HAP-1 (cell line): ENCODE measurements at regions not wholly inside any gene's neighbourhood (a gene's known extent, or its start where the extent isn't known, plus 50 kb on each side); places are given as distances from the start of the nearest gene placed in this dataset.

Source experiments
- DNase-seq, 2 experiments: peaks; one replicate each; pipeline ENCODE4 v3.0.0-alpha.2; 2016 to 2020; ENCODE audit warnings: low spot score in 2 of 2
- H3K27me3 ChIP-seq: fragments of 250-450 bp; sonication (Bioruptor Pico); 2 replicates; pipeline ENCODE4 v1.5.1; 2020; ENCODE audit warnings: low read depth, mild to moderate bottlenecking, moderate library complexity
- H3K36me3 ChIP-seq: fragments of 250-450 bp; sonication (Bioruptor Pico); replicated peaks from 2 replicates; pipeline ENCODE4 v1.5.1; 2020; ENCODE audit warnings: mild to moderate bottlenecking
- H3K4me1 ChIP-seq: fragments of 250-450 bp; sonication (Bioruptor Pico); 2 replicates; pipeline ENCODE4 v1.5.1; 2020; ENCODE audit warnings: mild to moderate bottlenecking
- H3K4me3 ChIP-seq: fragments of 250-450 bp; sonication (Bioruptor Pico); 2 replicates; pipeline ENCODE4 v1.5.1; 2020; ENCODE audit warnings: mild to moderate bottlenecking, moderate library complexity
- H3K9me3 ChIP-seq: fragments of 250-450 bp; sonication (Bioruptor Pico); 2 replicates; pipeline ENCODE4 v1.5.1; 2020; ENCODE audit warnings: mild to moderate bottlenecking, moderate library complexity
- in situ Hi-C: fragments of 300-500 bp; cut with MboI; formaldehyde crosslinking; loops from 3 replicates; pipeline ENCODE4 v1.14.3; 2020; ENCODE audit warnings: low sequenced_read_pairs, inconsistent platforms, mixed read lengths

- in situ Hi-C loops = no loop called here
- no peak for DNase-seq
- no peaks in the 10 kb centered on the region for H3K9me3 ChIP-seq
- no peaks in the 10 kb centered on the region for H3K4me1 ChIP-seq
- no peaks in the 10 kb centered on the region for H3K36me3 ChIP-seq
- no peaks in the 10 kb centered on the region for H3K27me3 ChIP-seq
- H3K4me3 ChIP-seq = no peak overlapping the region
These were observed 281.4 kb downstream of the FLRT2 start for GRCh38 chr14:85811340-85811739.

GRCh38 chr14:85799668-85800067, 269.7 kb downstream of the FLRT2 start:
- Histone ChIP-seq H3K4me1 (no peaks in the 10 kb centered on the region), H3K27me3 (no peaks in the 10 kb centered on the region), H3K9me3 (no peaks in the 10 kb centered on the region), H3K36me3 (no peaks in the 10 kb centered on the region), H3K4me3 (no peak overlapping the region)
- DNase-seq = no peak
- in situ Hi-C loops = no loop called here

GRCh38 chr14:85798856-85799255, 268.9 kb downstream of the FLRT2 start:
- Histone ChIP-seq H3K4me3 (no peak overlapping the region), H3K9me3 (no peaks in the 10 kb centered on the region), H3K27me3 (no peaks in the 10 kb centered on the region), H3K4me1 (no peaks in the 10 kb centered on the region), H3K36me3 (no peaks in the 10 kb centered on the region)
- in situ Hi-C loops = no loop called here
- no peak for DNase-seq

- in situ Hi-C loops = no loop called here
- Histone ChIP-seq H3K4me1 (no peaks in the 10 kb centered on the region), H3K36me3 (no peaks in the 10 kb centered on the region), H3K9me3 (no peaks in the 10 kb centered on the region), H3K4me3 (no peak overlapping the region), H3K27me3 (no peaks in the 10 kb centered on the region)
- no peak for DNase-seq
These were observed 263.6 kb downstream of the FLRT2 start for GRCh38 chr14:85793533-85793932.

- in situ Hi-C loops = no loop called here
- H3K36me3 ChIP-seq = no peaks in the 10 kb centered on the region
- no peaks in the 10 kb centered on the region for H3K4me1 ChIP-seq
- H3K9me3 ChIP-seq = no peaks in the 10 kb centered on the region
- no peak for DNase-seq
- H3K27me3 ChIP-seq = no peaks in the 10 kb centered on the region
- no peak overlapping the region for H3K4me3 ChIP-seq
These were observed 259.6 kb downstream of the FLRT2 start for GRCh38 chr14:85789506-85789905.

GRCh38 chr14:85788470-85789233, 258.7 kb downstream of the FLRT2 start:
- DNase-seq = no peak
- Histone ChIP-seq H3K27me3 (no peaks in the 10 kb centered on the region), H3K36me3 (no peaks in the 10 kb centered on the region), H3K9me3 (no peaks in the 10 kb centered on the region), H3K4me3 (no peak overlapping the region), H3K4me1 (no peaks in the 10 kb centered on the region)
- in situ Hi-C loops = no loop called here

- Histone ChIP-seq H3K27me3 (peaks cover 4% of the 10 kb centered on the region; the same call in 1 of the 2 replicates), H3K4me1 (no peaks in the 10 kb centered on the region), H3K36me3 (no peaks in the 10 kb centered on the region), H3K4me3 (no peak overlapping the region), H3K9me3 (no peaks in the 10 kb centered on the region)
- DNase-seq = no peak
- in situ Hi-C loops = no loop called here
These were observed 236.4 kb downstream of the FLRT2 start for GRCh38 chr14:85766295-85766694.

- Histone ChIP-seq H3K27me3 (peaks cover 4% of the 10 kb centered on the region; the same call in 1 of the 2 replicates), H3K36me3 (no peaks in the 10 kb centered on the region), H3K4me1 (no peaks in the 10 kb centered on the region), H3K9me3 (no peaks in the 10 kb centered on the region), H3K4me3 (no peak overlapping the region)
- no peak for DNase-seq
- in situ Hi-C loops = no loop called here
These were observed 234.9 kb downstream of the FLRT2 start for GRCh38 chr14:85764822-85765221.

GRCh38 chr14:85762526-85762925, 232.6 kb downstream of the FLRT2 start:
- Histone ChIP-seq H3K4me3 (no peak overlapping the region), H3K4me1 (no peaks in the 10 kb centered on the region), H3K27me3 (no peaks in the 10 kb centered on the region), H3K9me3 (no peaks in the 10 kb centered on the region), H3K36me3 (no peaks in the 10 kb centered on the region)
- no peak for DNase-seq
- in situ Hi-C loops = no loop called here

GRCh38 chr14:85752175-85752574, 222.2 kb downstream of the FLRT2 start:
- Histone ChIP-seq H3K36me3 (no peaks in the 10 kb centered on the region), H3K4me3 (no peak overlapping the region), H3K4me1 (no peaks in the 10 kb centered on the region), H3K27me3 (no peaks in the 10 kb centered on the region), H3K9me3 (no peaks in the 10 kb centered on the region)
- in situ Hi-C loops = no loop called here
- DNase-seq = no peak

GRCh38 chr14:85744573-85744972, 214.6 kb downstream of the FLRT2 start:
- H3K4me3 ChIP-seq = no peak overlapping the region
- no peak for DNase-seq
- H3K36me3 ChIP-seq = no peaks in the 10 kb centered on the region
- H3K9me3 ChIP-seq = no peaks in the 10 kb centered on the region
- H3K27me3 ChIP-seq = no peaks in the 10 kb centered on the region
- no peaks in the 10 kb centered on the region; the same call in 1 of the 2 replicates for H3K4me1 ChIP-seq
- in situ Hi-C loops = no loop called here

GRCh38 chr14:85732031-85732430, 202.1 kb downstream of the FLRT2 start:
- Histone ChIP-seq H3K4me1 (no peaks in the 10 kb centered on the region), H3K9me3 (no peaks in the 10 kb centered on the region), H3K27me3 (no peaks in the 10 kb centered on the region), H3K36me3 (no peaks in the 10 kb centered on the region), H3K4me3 (no peak overlapping the region)
- in situ Hi-C loops = no loop called here
- DNase-seq = no peak

- Histone ChIP-seq H3K4me3 (no peak overlapping the region), H3K36me3 (no peaks in the 10 kb centered on the region), H3K4me1 (no peaks in the 10 kb centered on the region), H3K9me3 (no peaks in the 10 kb centered on the region), H3K27me3 (no peaks in the 10 kb centered on the region)
- no peak for DNase-seq
- in situ Hi-C loops = no loop called here
These were observed 201.2 kb downstream of the FLRT2 start for GRCh38 chr14:85731186-85731585.

- Histone ChIP-seq H3K9me3 (no peaks in the 10 kb centered on the region), H3K4me1 (no peaks in the 10 kb centered on the region), H3K4me3 (no peak overlapping the region), H3K27me3 (no peaks in the 10 kb centered on the region), H3K36me3 (no peaks in the 10 kb centered on the region)
- no peak for DNase-seq
- in situ Hi-C loops = no loop called here
These were observed 198.6 kb downstream of the FLRT2 start for GRCh38 chr14:85728476-85729065.
